Astrocyte (in vitro differentiated cells and primary cell): ENCODE measurements at regions not wholly inside any gene's neighbourhood (a gene's known extent, or its start where the extent isn't known, plus 50 kb on each side); places are given as distances from the start of the nearest gene placed in this dataset.

Experiments
- CTCF ChIP-seq: IDR thresholded peaks from 2 replicates; pipeline ENCODE4 v1.5.1; 2011; ENCODE audit warnings: low read depth, mild to moderate bottlenecking, inconsistent platforms, low read length, moderate library complexity; ENCODE audit not compliant: insufficient read depth
- EZH2 ChIP-seq: IDR thresholded peaks from 2 replicates; pipeline ENCODE4 v1.6.1; 2012; ENCODE audit warnings: mild to moderate bottlenecking, low read length, inconsistent platforms; ENCODE audit not compliant: insufficient read depth

- TF ChIP-seq CTCF (no peak), EZH2 (no peak)
Observed at GRCh38 chr14:103204852-103205540, 81.7 kb downstream of the TNFAIP2 start.
